C4-2B (cell line): ENCODE measurements at regions not wholly inside any gene's neighbourhood (a gene's known extent, or its start where the extent isn't known, plus 50 kb on each side); places are given as distances from the start of the nearest gene placed in this dataset.

Experiments
- H3K27ac ChIP-seq: fragments of 450-650 bp; 2 replicates; pipeline ENCODE4 v1.5.1; 2017
- CTCF ChIP-seq: fragments of 450-650 bp; conservative IDR thresholded peaks from 2 replicates; pipeline ENCODE4 v1.5.1; 2017; ENCODE audit warnings: mild to moderate bottlenecking
- ZFX ChIP-seq: fragments of 450-650 bp; IDR thresholded peaks from 2 replicates; pipeline ENCODE4 v1.6.1; 2017

- TF ChIP-seq CTCF: peak; percentile 75
- no peak for TF ChIP-seq ZFX
- no peak overlapping the region for H3K27ac ChIP-seq
These were observed 201.0 kb downstream of the NDUFA10 start for GRCh38 chr2:239824046-239824694.

GRCh38 chr2:239822146-239822831, 202.9 kb downstream of the NDUFA10 start:
- TF ChIP-seq CTCF (no peak), ZFX (no peak)
- no peak overlapping the region for H3K27ac ChIP-seq

- H3K27ac ChIP-seq: no peak overlapping the region
- TF ChIP-seq ZFX (no peak), CTCF (no peak)
These were observed 203.5 kb downstream of the NDUFA10 start for GRCh38 chr2:239821694-239822075.

GRCh38 chr2:239820836-239821693, 204.1 kb downstream of the NDUFA10 start:
- TF ChIP-seq CTCF: no peak
- TF ChIP-seq ZFX: no peak

GRCh38 chr2:239819974-239820555, 205.1 kb downstream of the NDUFA10 start:
- H3K27ac ChIP-seq: 0 out of 2 replicates have a peak overlapping the region, but pooled peaks have one; percentile 5
- no peak for TF ChIP-seq CTCF
- TF ChIP-seq ZFX: no peak

More at GRCh38 chr2:239820836-239821693, 204.1 kb downstream of the NDUFA10 start:
- H3K27ac ChIP-seq: no peak overlapping the region

GRCh38 chr2:239819091-239819973, 205.8 kb downstream of the NDUFA10 start:
- TF ChIP-seq ZFX (no peak), CTCF (no peak)
- 0 out of 2 replicates have a peak overlapping the region, but pooled peaks have one; percentile 5 for H3K27ac ChIP-seq
